Sigmoid colon (tissue), 6 donors: ENCODE measurements at regions not wholly inside any gene's neighbourhood (a gene's known extent, or its start where the extent isn't known, plus 50 kb on each side); places are given as distances from the start of the nearest gene placed in this dataset.

Source experiments
- DNase-seq: peaks from one replicate; pipeline ENCODE4 v3.0.0-alpha.2; 2019
- H3K27ac ChIP-seq, 4 donors: fragments of 200-600 bp; sonication (generic); one replicate each; pipeline ENCODE4 v1.5.1; 2016 to 2019; ENCODE audit warnings: mild to moderate bottlenecking in 1 of 4
- H3K27me3 ChIP-seq, 3 donors: fragments of 200-600 bp; sonication (generic); one replicate each; pipeline ENCODE4 v1.5.1; 2019; ENCODE audit warnings: mild to moderate bottlenecking in 1 of 3
- H3K36me3 ChIP-seq, 4 donors: fragments of 200-600 bp; sonication (generic); one replicate each; pipeline ENCODE4 v1.5.1; 2016 to 2019
- H3K4me1 ChIP-seq, 4 donors: fragments of 200-600 bp; sonication (generic); one replicate each; pipeline ENCODE4 v1.5.1; 2017 to 2019
- H3K4me3 ChIP-seq, 4 donors: fragments of 200-600 bp; sonication (generic); one replicate each; pipeline ENCODE4 v1.5.1; 2017 to 2019; ENCODE audit warnings: mild to moderate bottlenecking in 2 of 4, moderate library complexity in 1 of 4
- H3K9me3 ChIP-seq, 4 donors: fragments of 200-600 bp in 3 of 4; sonication (generic) in 3 of 4; one replicate each; pipeline versions ENCODE4 v1.5.1 to v1.6.1; 2013 to 2019
- CTCF ChIP-seq, 4 experiments: fragments of 450-650 bp in 3 of 4; fragments of 200-600 bp in 1 of 4; IDR thresholded peaks; one replicate each; pipeline ENCODE4 v1.5.1; 2016 to 2019; ENCODE audit warnings: antibody characterized with exemption in 4 of 4, mild to moderate bottlenecking in 3 of 4, moderate library complexity in 2 of 4
- EP300 ChIP-seq, 4 donors: sonication (generic); formaldehyde crosslinking; IDR thresholded peaks; one replicate each; pipeline ENCODE4 v1.6.1; 2017; ENCODE audit warnings: antibody characterized with exemption in 4 of 4
- POLR2A ChIP-seq, 2 donors: fragments of 450-650 bp; IDR thresholded peaks; one replicate each; pipeline ENCODE4 v1.6.1; 2016; ENCODE audit warnings: antibody characterized with exemption in 2 of 2, mild to moderate bottlenecking in 2 of 2, moderate library complexity in 2 of 2
- POLR2AphosphoS5 ChIP-seq, 4 donors: sonication (generic); formaldehyde crosslinking; IDR thresholded peaks; one replicate each; pipeline ENCODE4 v1.6.1; 2017; ENCODE audit warnings: antibody characterized with exemption in 4 of 4
- WGBS, 2 donors: extraction: QIAGEN DNeasy Blood & Tissue Kit; methylation state at CpG; one replicate each; pipeline ENCODE4 v1.1.7; 2013; 5-methylcytosine and 5-hydroxymethylcytosine counted together
- intact Hi-C: fragments of 100-400 bp; cut with DNase I; formaldehyde crosslinking; loops from one replicate; pipeline ENCODE4 v1.15.1; 2023
- donor health status: healthy with polysubstance abuse.
- donor health status: healthy.

- WGBS, 2 donors = 95 to 97% methylated on average over 12 of the region's 12 CpGs
- no peak for TF ChIP-seq POLR2AphosphoS5 (IDR thresholded peaks at IDR 0.05)
- TF ChIP-seq CTCF (IDR thresholded peaks at IDR 0.05) = no peak
- TF ChIP-seq POLR2A (IDR thresholded peaks at IDR 0.05) = no peak
- TF ChIP-seq EP300 (IDR thresholded peaks at IDR 0.05) = no peak
- no peak overlapping the region for H3K4me3 ChIP-seq
- intact Hi-C loops = no loop called here
- H3K36me3 ChIP-seq = no peaks in the 10 kb centered on the region
- no peak overlapping the region for H3K27ac ChIP-seq
- no peaks in the 10 kb centered on the region for H3K27me3 ChIP-seq
- no peaks in the 10 kb centered on the region for H3K4me1 ChIP-seq
- no peak for DNase-seq
- H3K9me3 ChIP-seq = no peaks in the 10 kb centered on the region
Observed at GRCh38 chr14:66092748-66093147, 393.4 kb upstream of the CCDC196 start.

GRCh38 chr14:66094001-66094727, 392.0 kb upstream of the CCDC196 start:
- intact Hi-C loops = no loop called here
- H3K4me1 ChIP-seq = no peaks in the 10 kb centered on the region
- WGBS, 2 donors = 93 to 95% methylated on average over 38 of the region's 38 CpGs
- H3K27me3 ChIP-seq = no peaks in the 10 kb centered on the region
- no peaks in the 10 kb centered on the region for H3K36me3 ChIP-seq
- H3K4me3 ChIP-seq = no peak overlapping the region
- no peak overlapping the region for H3K27ac ChIP-seq
- no peak for TF ChIP-seq POLR2A (IDR thresholded peaks at IDR 0.05)
- no peak for DNase-seq
- no peaks in the 10 kb centered on the region for H3K9me3 ChIP-seq

- Histone ChIP-seq H3K9me3 (no peaks in the 10 kb centered on the region), H3K4me1 (no peaks in the 10 kb centered on the region), H3K27ac (no peak overlapping the region), H3K4me3 (no peak overlapping the region), H3K36me3 (no peaks in the 10 kb centered on the region), H3K27me3 (no peaks in the 10 kb centered on the region)
- no peak for DNase-seq
- intact Hi-C loops = no loop called here
- 90 to 93% methylated on average over 4 of the region's 4 CpGs for WGBS, 2 donors
- TF ChIP-seq CTCF (IDR thresholded peaks at IDR 0.05) (no peak), POLR2AphosphoS5 (IDR thresholded peaks at IDR 0.05) (no peak), EP300 (IDR thresholded peaks at IDR 0.05) (no peak), POLR2A (IDR thresholded peaks at IDR 0.05) (no peak)
Observed at GRCh38 chr14:66099451-66099850, 386.7 kb upstream of the CCDC196 start.

GRCh38 chr14:66099931-66100330, 386.2 kb upstream of the CCDC196 start:
- no peak for TF ChIP-seq CTCF (IDR thresholded peaks at IDR 0.05)
- no peak overlapping the region for H3K4me3 ChIP-seq
- no peaks in the 10 kb centered on the region for H3K36me3 ChIP-seq
- DNase-seq = no peak
- intact Hi-C loops = no loop called here
- H3K4me1 ChIP-seq = no peaks in the 10 kb centered on the region
- whole genome bisulfite sequencing, 2 donors = 92% methylated on average over 1 of the region's 1 CpG
- H3K27ac ChIP-seq = no peak overlapping the region
- no peaks in the 10 kb centered on the region for H3K27me3 ChIP-seq
- no peaks in the 10 kb centered on the region for H3K9me3 ChIP-seq

- H3K4me1 ChIP-seq = no peaks in the 10 kb centered on the region
- DNase-seq = no peak
- intact Hi-C loops = no loop called here
- no peaks in the 10 kb centered on the region for H3K27me3 ChIP-seq
- no peaks in the 10 kb centered on the region for H3K9me3 ChIP-seq
- TF ChIP-seq POLR2A (IDR thresholded peaks at IDR 0.05) (no peak), POLR2AphosphoS5 (IDR thresholded peaks at IDR 0.05) (no peak), CTCF (IDR thresholded peaks at IDR 0.05) (no peak), EP300 (IDR thresholded peaks at IDR 0.05) (no peak)
- no peak overlapping the region for H3K4me3 ChIP-seq
- no peaks in the 10 kb centered on the region for H3K36me3 ChIP-seq
- 89 to 92% methylated on average over 1 of the region's 1 CpG for WGBS, 2 donors
- no peak overlapping the region for H3K27ac ChIP-seq
Observed at GRCh38 chr14:66101662-66102061, 384.5 kb upstream of the CCDC196 start.
